ENCODE measurements at regions not wholly inside any gene's neighbourhood (a gene's known extent, or its start where the extent isn't known, plus 50 kb on each side); places are given as distances from the start of the nearest gene placed in this dataset.
"Not testable (repeated sequence)": the region's sequence is repeated elsewhere in the genome, so short reads cannot be mapped to it uniquely, and the experiment has no call there.

DNA sequence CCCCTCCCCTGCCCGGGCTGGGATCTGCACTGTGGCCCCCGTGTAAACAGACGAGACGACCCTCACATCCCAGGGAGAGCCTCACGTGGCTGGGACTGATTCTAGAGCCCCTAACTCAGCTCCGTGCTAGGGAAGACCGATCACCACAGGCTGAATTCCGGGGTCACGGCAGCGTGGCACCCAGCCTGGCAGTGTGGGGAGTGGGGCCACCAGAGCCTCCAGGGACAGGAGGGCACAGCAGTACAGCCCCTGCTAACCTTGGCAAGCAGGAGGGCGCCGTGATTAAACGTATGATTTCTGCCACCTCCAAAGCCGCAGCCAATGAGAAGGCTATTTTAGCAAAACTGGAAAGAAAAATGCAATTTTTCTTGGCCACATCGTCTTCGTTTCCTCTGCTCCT lies 188.3 kb downstream of the NPIPB11 start:
- H3K36me3 ChIP-seq (ENCODE audit: control insufficient read depth in 2 of 3, insufficient read depth in 3 of 3, low read length in 3 of 3); H3K4me3 Mint-ChIP-seq; H3K27ac ChIP-seq (ENCODE audit: low read depth, low read length); H3K4me1 ChIP-seq (ENCODE audit: control insufficient read depth in 2 of 2, insufficient read depth in 2 of 2, low read length in 2 of 2); H3K27ac Mint-ChIP-seq; H3K27me3 Mint-ChIP-seq; H3K9me3 ChIP-seq (ENCODE audit: control insufficient read depth in 2 of 3, low read length in 3 of 3); POLR2A ChIA-PET; CTCF ChIA-PET; H3K27me3 ChIP-seq (ENCODE audit: control insufficient read depth in 2 of 2, insufficient read depth in 2 of 2, low read length in 2 of 2); H3K4me3 ChIP-seq (ENCODE audit: low read length); DNase-seq; ATAC-seq; intact Hi-C loops (cut with micrococcal nuclease): not testable (repeated sequence)
- Mint-ChIP-seq H3K36me3 (peaks cover 8 to 17% (median 16%) of the 10 kb centered on the region in 5 donors), H3K4me1 (peaks cover 0 to 19% (median 9%) of the 10 kb centered on the region in 7 donors), H3K9me3 (peaks cover 0 to 13% (median 0%) of the 10 kb centered on the region in 11 donors)

DNA sequence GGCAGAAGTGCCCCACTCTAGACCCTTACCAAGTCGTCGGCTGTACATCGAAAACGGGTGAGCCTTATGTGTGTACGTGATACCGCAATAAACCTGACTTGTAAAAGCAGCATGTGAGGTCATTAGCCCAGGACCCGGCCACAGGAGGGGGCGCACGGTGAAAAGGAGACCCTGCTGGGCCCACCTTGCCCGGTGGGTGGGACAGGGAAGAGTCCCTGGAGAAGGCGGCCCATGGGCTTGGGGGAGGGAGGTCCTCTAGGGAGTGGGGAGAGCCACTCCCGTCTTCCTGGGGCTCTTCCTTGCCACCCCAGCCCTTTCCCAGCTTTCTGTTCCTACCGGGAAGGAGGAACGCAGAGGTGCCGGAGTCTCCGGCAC lies 188.8 kb downstream of the NPIPB11 start:
- H3K9me3 ChIP-seq (ENCODE audit: control insufficient read depth in 2 of 3, low read length in 3 of 3); H3K27ac Mint-ChIP-seq; H3K4me1 ChIP-seq (ENCODE audit: control insufficient read depth in 2 of 2, insufficient read depth in 2 of 2, low read length in 2 of 2); CTCF ChIA-PET; H3K36me3 ChIP-seq (ENCODE audit: control insufficient read depth in 2 of 3, insufficient read depth in 3 of 3, low read length in 3 of 3); intact Hi-C loops (cut with micrococcal nuclease); H3K4me3 ChIP-seq (ENCODE audit: low read length); H3K27me3 Mint-ChIP-seq; ATAC-seq; POLR2A ChIA-PET; H3K27me3 ChIP-seq (ENCODE audit: control insufficient read depth in 2 of 2, insufficient read depth in 2 of 2, low read length in 2 of 2); H3K27ac ChIP-seq (ENCODE audit: low read depth, low read length); DNase-seq; H3K4me3 Mint-ChIP-seq: not testable (repeated sequence)
- Mint-ChIP-seq H3K36me3 (peaks cover 8 to 17% (median 16%) of the 10 kb centered on the region in 5 donors), H3K9me3 (peaks cover 0 to 13% (median 0%) of the 10 kb centered on the region in 11 donors), H3K4me1 (peaks cover 0 to 17% (median 7%) of the 10 kb centered on the region in 7 donors)

DNA sequence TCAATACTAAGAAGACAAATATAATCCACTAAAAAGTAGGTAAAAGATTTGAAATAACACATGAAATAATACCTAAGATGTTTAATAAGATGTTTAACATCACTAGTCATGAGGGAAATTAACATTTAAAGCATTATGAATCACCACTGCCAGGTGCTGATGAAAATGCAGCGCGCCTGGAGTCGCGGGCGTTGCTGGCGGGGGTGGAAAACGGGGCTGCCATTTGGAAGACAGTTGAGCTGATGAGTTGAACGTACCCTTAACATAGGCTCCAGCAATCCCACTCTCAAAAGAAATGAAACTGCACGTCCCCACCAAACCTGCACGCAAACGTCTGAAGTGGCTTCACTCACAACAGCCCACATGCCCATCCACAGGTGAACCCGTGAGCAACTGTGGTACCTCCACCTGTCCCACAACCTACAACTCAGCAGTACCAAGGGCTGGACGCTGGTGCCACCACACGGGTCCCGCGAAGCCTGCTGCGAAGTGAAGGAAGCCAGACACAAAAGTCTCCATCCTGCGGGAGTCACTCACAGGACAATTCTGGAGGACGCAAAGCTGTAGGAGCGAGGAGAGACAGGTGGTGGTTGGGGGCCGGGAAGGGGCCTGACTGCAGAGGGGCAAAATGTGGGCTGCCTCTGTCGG lies 189.3 kb downstream of the NPIPB11 start:
- H3K9me3 ChIP-seq (ENCODE audit: control insufficient read depth in 2 of 3, low read length in 3 of 3); H3K4me3 ChIP-seq (ENCODE audit: low read length); H3K4me3 Mint-ChIP-seq; intact Hi-C loops (cut with micrococcal nuclease); CTCF ChIA-PET; POLR2A ChIA-PET; H3K36me3 ChIP-seq (ENCODE audit: control insufficient read depth in 2 of 3, insufficient read depth in 3 of 3, low read length in 3 of 3); DNase-seq; ATAC-seq; H3K27me3 Mint-ChIP-seq; H3K27ac ChIP-seq (ENCODE audit: low read depth, low read length); H3K27me3 ChIP-seq (ENCODE audit: control insufficient read depth in 2 of 2, insufficient read depth in 2 of 2, low read length in 2 of 2); H3K4me1 ChIP-seq (ENCODE audit: control insufficient read depth in 2 of 2, insufficient read depth in 2 of 2, low read length in 2 of 2): not testable (repeated sequence)
- peaks cover 0 to 13% (median 0%) of the 10 kb centered on the region in 11 donors for H3K9me3 Mint-ChIP-seq
- peaks cover 0 to 17% (median 7%) of the 10 kb centered on the region in 7 donors for H3K4me1 Mint-ChIP-seq
- H3K36me3 Mint-ChIP-seq = peaks cover 8 to 17% (median 16%) of the 10 kb centered on the region in 5 donors
- H3K27ac Mint-ChIP-seq = peak overlapping the region in 2 of 9 donors; percentile 19 to 39

DNA sequence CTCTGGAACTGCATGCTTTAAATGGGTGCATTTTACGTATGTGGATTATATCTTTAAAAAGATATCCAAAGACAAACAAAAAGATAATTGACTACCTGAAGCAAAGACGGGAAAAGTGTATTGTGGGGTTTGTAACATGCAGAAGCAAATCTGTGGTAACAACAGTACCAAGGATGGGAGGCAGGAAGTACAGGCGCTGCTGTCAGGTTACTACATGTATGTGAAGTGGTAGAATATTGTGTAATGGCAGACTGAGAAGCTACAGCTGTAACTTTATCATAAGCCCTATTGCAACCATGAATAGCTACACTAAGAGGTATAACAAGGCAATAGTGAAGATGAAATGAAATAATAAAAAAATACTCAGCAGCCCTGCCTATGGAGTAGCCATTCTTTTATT lies 192.7 kb downstream of the NPIPB11 start:
- H3K4me3 ChIP-seq (ENCODE audit: low read length); H3K27me3 ChIP-seq (ENCODE audit: control insufficient read depth in 2 of 2, insufficient read depth in 2 of 2, low read length in 2 of 2); ATAC-seq; H3K36me3 ChIP-seq (ENCODE audit: control insufficient read depth in 2 of 3, insufficient read depth in 3 of 3, low read length in 3 of 3); intact Hi-C loops (cut with micrococcal nuclease); H3K9me3 ChIP-seq (ENCODE audit: control insufficient read depth in 2 of 3, low read length in 3 of 3); POLR2A ChIA-PET; H3K9me3 Mint-ChIP-seq; H3K4me1 Mint-ChIP-seq; H3K27ac ChIP-seq (ENCODE audit: low read depth, low read length); H3K4me1 ChIP-seq (ENCODE audit: control insufficient read depth in 2 of 2, insufficient read depth in 2 of 2, low read length in 2 of 2); CTCF ChIA-PET; H3K27me3 Mint-ChIP-seq: not testable (repeated sequence)
- H3K27ac Mint-ChIP-seq = peak overlapping the region in 4 of 9 donors; percentile 12 to 65 (median 42)
- peak overlapping the region in 1 of 10 donors; percentile 16 for H3K4me3 Mint-ChIP-seq
- peak in 3 of 9 donors; percentile 13 to 32 (median 16) for DNase-seq
- peaks cover 1 to 21% (median 4%) of the 10 kb centered on the region in 5 donors for H3K36me3 Mint-ChIP-seq

DNA sequence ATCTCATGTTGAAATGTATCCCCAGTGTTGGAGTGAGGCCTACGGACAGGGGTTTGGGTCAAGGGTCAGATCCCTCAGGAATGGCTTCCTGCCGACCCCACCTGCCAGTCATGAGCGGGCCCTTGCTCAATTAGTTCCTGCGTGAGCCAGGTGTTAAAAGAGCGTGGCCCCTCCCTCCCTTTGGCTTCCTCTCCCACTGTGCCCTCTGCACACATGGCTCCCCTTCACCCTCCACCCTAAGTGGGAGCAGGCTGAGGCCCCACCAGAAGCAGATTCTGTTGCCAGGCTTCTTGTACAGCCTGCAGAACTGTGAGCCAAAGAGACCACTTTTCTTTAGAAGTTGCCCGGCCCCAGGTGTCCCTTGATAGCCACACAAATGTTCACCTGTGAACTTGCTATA lies 193.3 kb downstream of the NPIPB11 start:
- H3K36me3 Mint-ChIP-seq = peaks cover 1 to 22% (median 4%) of the 10 kb centered on the region in 5 donors
- intact Hi-C loops (cut with micrococcal nuclease); H3K27ac ChIP-seq (ENCODE audit: low read depth, low read length); CTCF ChIA-PET; H3K4me3 ChIP-seq (ENCODE audit: low read length); H3K27ac Mint-ChIP-seq; H3K4me1 ChIP-seq (ENCODE audit: control insufficient read depth in 2 of 2, insufficient read depth in 2 of 2, low read length in 2 of 2); DNase-seq; H3K4me1 Mint-ChIP-seq; H3K27me3 Mint-ChIP-seq; POLR2A ChIA-PET; ATAC-seq; H3K4me3 Mint-ChIP-seq; H3K27me3 ChIP-seq (ENCODE audit: control insufficient read depth in 2 of 2, insufficient read depth in 2 of 2, low read length in 2 of 2); H3K9me3 ChIP-seq (ENCODE audit: control insufficient read depth in 2 of 3, low read length in 3 of 3); H3K36me3 ChIP-seq (ENCODE audit: control insufficient read depth in 2 of 3, insufficient read depth in 3 of 3, low read length in 3 of 3); H3K9me3 Mint-ChIP-seq: not testable (repeated sequence)

DNA sequence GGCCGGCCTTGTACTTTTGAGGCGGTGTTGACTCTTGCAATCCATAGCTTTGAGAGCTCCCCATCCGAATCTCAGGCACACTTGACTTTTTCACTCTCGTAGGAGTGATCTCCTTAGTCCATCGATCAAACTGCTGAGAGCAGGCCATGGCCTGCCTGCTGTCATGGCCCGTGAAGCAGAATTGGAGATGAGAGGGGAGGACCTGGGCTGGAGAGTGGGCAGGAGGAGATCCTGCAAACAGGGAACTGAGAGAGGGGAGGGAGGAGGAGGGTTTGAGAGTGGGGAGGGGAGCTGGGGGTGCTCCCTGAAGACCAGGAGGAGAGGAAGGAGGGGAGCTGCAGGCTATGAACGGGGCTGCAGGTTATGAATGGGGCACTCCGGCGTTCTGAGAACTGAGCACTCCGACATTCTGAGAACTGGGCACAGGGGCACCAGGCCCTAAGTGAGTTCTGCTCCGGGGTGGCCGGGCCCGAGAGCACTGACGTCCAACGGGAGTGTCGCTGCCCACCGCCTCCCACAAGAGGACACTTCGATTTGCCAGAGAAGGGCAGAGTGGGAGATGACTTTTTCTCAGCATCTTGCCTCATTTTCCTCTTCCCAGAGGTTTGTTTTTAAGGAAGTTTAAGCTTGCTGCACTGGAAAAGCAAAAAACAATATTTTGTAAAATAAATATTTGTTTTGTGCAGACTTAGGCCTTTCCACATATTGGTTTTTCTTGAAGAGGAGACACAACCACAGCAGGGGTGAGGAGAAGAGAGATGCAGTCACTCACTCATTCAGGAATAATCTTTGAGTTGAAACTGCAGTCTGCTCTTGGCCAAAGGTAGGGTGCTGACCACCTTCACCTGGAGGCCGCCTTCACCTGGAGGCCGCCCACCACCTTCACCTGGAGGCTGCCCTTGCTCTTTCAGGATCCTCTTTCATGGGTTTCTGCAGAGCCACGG lies 194.2 kb downstream of the NPIPB11 start:
- ATAC-seq; H3K27ac ChIP-seq (ENCODE audit: low read depth, low read length); H3K4me3 ChIP-seq (ENCODE audit: low read length); H3K27ac Mint-ChIP-seq; H3K27me3 Mint-ChIP-seq; H3K9me3 Mint-ChIP-seq; POLR2A ChIA-PET; intact Hi-C loops (cut with micrococcal nuclease); H3K4me3 Mint-ChIP-seq; H3K9me3 ChIP-seq (ENCODE audit: control insufficient read depth in 2 of 3, low read length in 3 of 3); H3K36me3 ChIP-seq (ENCODE audit: control insufficient read depth in 2 of 3, insufficient read depth in 3 of 3, low read length in 3 of 3); H3K4me1 ChIP-seq (ENCODE audit: control insufficient read depth in 2 of 2, insufficient read depth in 2 of 2, low read length in 2 of 2); H3K27me3 ChIP-seq (ENCODE audit: control insufficient read depth in 2 of 2, insufficient read depth in 2 of 2, low read length in 2 of 2); H3K4me1 Mint-ChIP-seq; DNase-seq: not testable (repeated sequence)
- CTCF ChIA-PET = interaction anchor here (0.6 kb wide), 1 partner anchor 47 kb away, joined by 3 read pairs; no protein-coding TSS in a partner anchor
- peaks cover 1 to 28% (median 4%) of the 10 kb centered on the region in 5 donors for H3K36me3 Mint-ChIP-seq

Data from naive thymus-derived CD4-positive, alpha-beta T cell (primary cell).